GM23248 (cell line): ENCODE measurements at regions not wholly inside any gene's neighbourhood (a gene's known extent, or its start where the extent isn't known, plus 50 kb on each side); places are given as distances from the start of the nearest gene placed in this dataset.
"Not testable (repeated sequence)": the region's sequence is repeated elsewhere in the genome, so short reads cannot be mapped to it uniquely, and the experiment has no call there.

Source experiments
- DNase-seq: peaks from one replicate; pipeline ENCODE4 v3.0.0-alpha.2; 2015
- H2AFZ ChIP-seq: fragments of 200-600 bp; sonication (generic); 2 replicates; pipeline ENCODE4 v1.6.1; 2016; ENCODE audit warnings: antibody characterized with exemption
- H3F3A ChIP-seq: fragments of 200-600 bp; sonication (generic); 2 replicates; pipeline ENCODE4 v1.6.1; 2016; ENCODE audit warnings: mild to moderate bottlenecking, antibody characterized with exemption, mixed run types; ENCODE audit not compliant: insufficient read depth
- H3K27ac ChIP-seq: fragments of 200-600 bp; sonication (generic); 2 replicates; pipeline ENCODE4 v1.5.1; 2016; ENCODE audit warnings: mild to moderate bottlenecking
- H3K27me3 ChIP-seq: fragments of 200-600 bp; sonication (generic); replicated peaks from 2 replicates; pipeline ENCODE4 v1.6.1; 2016; ENCODE audit warnings: mild to moderate bottlenecking; ENCODE audit not compliant: insufficient read depth
- H3K36me3 ChIP-seq: fragments of 200-600 bp; sonication (generic); 2 replicates; pipeline ENCODE4 v1.6.1; 2016; ENCODE audit warnings: low read depth, mild to moderate bottlenecking
- H3K4me1 ChIP-seq: fragments of 200-600 bp; sonication (generic); 2 replicates; pipeline ENCODE4 v1.6.1; 2016; ENCODE audit warnings: mild to moderate bottlenecking; ENCODE audit not compliant: insufficient read depth
- H3K4me2 ChIP-seq: fragments of 200-600 bp; sonication (generic); one replicate; pipeline ENCODE4 v1.6.1; 2016; ENCODE audit warnings: mild to moderate bottlenecking; ENCODE audit not compliant: unreplicated experiment
- H3K4me3 ChIP-seq: fragments of 200-600 bp; sonication (generic); 2 replicates; pipeline ENCODE4 v1.5.1; 2016; ENCODE audit warnings: mild to moderate bottlenecking
- H3K79me2 ChIP-seq: fragments of 200-600 bp; sonication (generic); 2 replicates; pipeline ENCODE4 v1.6.1; 2016; ENCODE audit warnings: mild to moderate bottlenecking; ENCODE audit not compliant: insufficient read depth
- H3K9ac ChIP-seq: fragments of 200-600 bp; sonication (generic); 2 replicates; pipeline ENCODE4 v1.6.1; 2016; ENCODE audit warnings: mild to moderate bottlenecking
- H3K9me2 ChIP-seq: fragments of 200-600 bp; sonication (generic); 2 replicates; pipeline ENCODE4 v1.6.1; 2016; ENCODE audit warnings: mixed run types, mild to moderate bottlenecking, moderate library complexity; ENCODE audit not compliant: insufficient read depth
- H3K9me3 ChIP-seq: fragments of 200-600 bp; sonication (generic); one replicate; pipeline ENCODE4 v1.6.1; 2017; ENCODE audit warnings: low read depth
- H4K20me1 ChIP-seq: fragments of 200-600 bp; sonication (generic); 2 replicates; pipeline ENCODE4 v1.6.0; 2016; ENCODE audit not compliant: insufficient read depth
- EZH2 ChIP-seq: fragments of 200-600 bp; sonication (generic); IDR thresholded peaks from 2 replicates; pipeline ENCODE4 v1.6.1; 2018; ENCODE audit warnings: antibody characterized with exemption, mild to moderate bottlenecking; ENCODE audit not compliant: insufficient read depth, poor library complexity, severe bottlenecking
- EZH2phosphoT487 ChIP-seq: fragments of 200-600 bp; sonication (generic); IDR thresholded peaks from 2 replicates; pipeline ENCODE4 v1.6.1; 2018; ENCODE audit warnings: antibody characterized with exemption, moderate library complexity, mild to moderate bottlenecking, low read depth; ENCODE audit not compliant: insufficient read depth
- WGBS, 2 experiments: methylation state at CpG; one replicate each; pipeline ENCODE4 v1.1.6; 2015 to 2017; ENCODE audit warnings: low lambda C conversion rate in 2 of 2, low coverage in 1 of 2; ENCODE audit errors: missing lambda C conversion rate in 2 of 2; 5-methylcytosine and 5-hydroxymethylcytosine counted together
- in situ Hi-C: fragments of 300-500 bp; cut with MboI; formaldehyde crosslinking; loops from 2 replicates; pipeline ENCODE4 v1.15.0; 2020

GRCh38 chr7:32694182-32694581 is 197.4 kb downstream of the KBTBD2 start:
- Histone ChIP-seq H3K27me3 (no peaks in the 10 kb centered on the region), H3K9ac (no peak overlapping the region), H2AFZ (no peak overlapping the region), H3K9me2 (no peaks in the 10 kb centered on the region), H3K27ac (no peak overlapping the region), H3K4me3 (no peak overlapping the region), H3K36me3 (no peaks in the 10 kb centered on the region), H3K4me2 (no peak overlapping the region), H3F3A (no peaks in the 10 kb centered on the region), H3K79me2 (no peaks in the 10 kb centered on the region), H4K20me1 (no peaks in the 10 kb centered on the region), H3K4me1 (no peaks in the 10 kb centered on the region), H3K9me3 (no peaks in the 10 kb centered on the region)
- no peak for TF ChIP-seq EZH2phosphoT487
- TF ChIP-seq EZH2, result no peak
- WGBS, 2 experiments, result 80 to 89% methylated on average over 1 of the region's 1 CpG
- in situ Hi-C loops, result no loop called here
- no peak for DNase-seq

- H3F3A ChIP-seq, H3K27ac ChIP-seq, H3K27me3 ChIP-seq, H3K9me3 ChIP-seq, H3K79me2 ChIP-seq, H3K36me3 ChIP-seq, H3K9me2 ChIP-seq, H3K4me1 ChIP-seq, in situ Hi-C loops, H4K20me1 ChIP-seq: not testable (repeated sequence)
- WGBS, 2 experiments, result 15 to 20% methylated on average over 7 of the region's 7 CpGs
- H3K4me3 ChIP-seq, result peak overlapping the region; percentile 56
- peak; percentile 71 for DNase-seq
- H3K9ac ChIP-seq, result peak overlapping the region; percentile 66
- H2AFZ ChIP-seq, result peak overlapping the region; percentile 75
- peak overlapping the region; percentile 75 for H3K4me2 ChIP-seq
Measured at GRCh38 chr7:32691965-32692815, 196.9 kb downstream of the AVL9 start.

- H3K4me2 ChIP-seq, H3K4me1 ChIP-seq, H3K9me2 ChIP-seq, H3K9me3 ChIP-seq, H2AFZ ChIP-seq, H3F3A ChIP-seq, H3K9ac ChIP-seq, H3K27ac ChIP-seq, H3K36me3 ChIP-seq, H3K79me2 ChIP-seq, H4K20me1 ChIP-seq, DNase-seq, H3K4me3 ChIP-seq, in situ Hi-C loops, H3K27me3 ChIP-seq: not testable (repeated sequence)
- WGBS, 2 experiments, result 68 to 93% methylated on average over 8 to 13 of the region's 13 CpGs
Measured at GRCh38 chr7:32688092-32688491, 192.8 kb downstream of the AVL9 start.

- no peak overlapping the region for H2AFZ ChIP-seq
- in situ Hi-C loops, result no loop called here
- no peak overlapping the region for H3K4me3 ChIP-seq
- H3K27me3 ChIP-seq, result no peaks in the 10 kb centered on the region
- no peak overlapping the region for H3K27ac ChIP-seq
- H3K9me3 ChIP-seq, result no peaks in the 10 kb centered on the region
- TF ChIP-seq EZH2phosphoT487 (no peak), EZH2 (no peak)
- H3K79me2 ChIP-seq, result no peaks in the 10 kb centered on the region
- no peaks in the 10 kb centered on the region for H3K9me2 ChIP-seq
- whole genome bisulfite sequencing, 2 experiments, result 73 to 81% methylated on average over 3 of the region's 3 CpGs
- H3K4me2 ChIP-seq, result no peak overlapping the region
- H3K36me3 ChIP-seq, result no peaks in the 10 kb centered on the region
- no peak for DNase-seq
- no peaks in the 10 kb centered on the region for H3F3A ChIP-seq
- peaks cover 3% of the 10 kb centered on the region; the same call in 1 of the 2 replicates for H3K4me1 ChIP-seq
- no peaks in the 10 kb centered on the region for H4K20me1 ChIP-seq
- H3K9ac ChIP-seq, result no peak overlapping the region
Measured at GRCh38 chr7:32681174-32681518, 185.9 kb downstream of the AVL9 start.
